Cortex of kidney (tissue), 1 donor: ENCODE measurements at regions not wholly inside any gene's neighbourhood (a gene's known extent, or its start where the extent isn't known, plus 50 kb on each side); places are given as distances from the start of the nearest gene placed in this dataset.
"Not testable (repeated sequence)": the region's sequence is repeated elsewhere in the genome, so short reads cannot be mapped to it uniquely, and the experiment has no call there.

Experiments
- DNase-seq: peaks from one replicate; lab custom pipeline; 2025; lab: John Stamatoyannopoulos, UW

- DNase-seq: not testable (repeated sequence)
Observed at GRCh38 chr14:106722813-106723687, 1196.7 kb downstream of the TMEM121 start.

GRCh38 chr14:106727962-106728361 is 1201.6 kb downstream of the TMEM121 start:
- DNase-seq: not testable (repeated sequence)

- DNase-seq: no peak
Observed at GRCh38 chr14:106728611-106729010, 1202.2 kb downstream of the TMEM121 start.

- no peak for DNase-seq
Observed at GRCh38 chr14:106729551-106729950, 1203.2 kb downstream of the TMEM121 start.

GRCh38 chr14:106733771-106734170 is 1207.4 kb downstream of the TMEM121 start:
- DNase-seq: no peak

- DNase-seq: no peak
Observed at GRCh38 chr14:106737021-106737420, 1210.6 kb downstream of the TMEM121 start.

- DNase-seq: no peak
Observed at GRCh38 chr14:106738075-106738474, 1211.7 kb downstream of the TMEM121 start.

GRCh38 chr14:106738598-106739258 is 1212.3 kb downstream of the TMEM121 start:
- not testable (repeated sequence) for DNase-seq

GRCh38 chr14:106741086-106741827 is 1214.9 kb downstream of the TMEM121 start:
- not testable (repeated sequence) for DNase-seq

GRCh38 chr14:106745016-106745767 is 1218.8 kb downstream of the TMEM121 start:
- not testable (repeated sequence) for DNase-seq

GRCh38 chr14:106750089-106750488 is 1223.7 kb downstream of the TMEM121 start:
- DNase-seq: not testable (repeated sequence)

GRCh38 chr14:106753751-106754150 is 1227.4 kb downstream of the TMEM121 start:
- not testable (repeated sequence) for DNase-seq

GRCh38 chr14:106757444-106757843 is 1231.1 kb downstream of the TMEM121 start:
- DNase-seq: not testable (repeated sequence)

- DNase-seq: not testable (repeated sequence)
Observed at GRCh38 chr14:106761886-106762816, 1235.8 kb downstream of the TMEM121 start.

- not testable (repeated sequence) for DNase-seq
Observed at GRCh38 chr14:106764968-106765369, 1238.6 kb downstream of the TMEM121 start.

- DNase-seq: no peak
Observed at GRCh38 chr14:106766145-106766544, 1239.8 kb downstream of the TMEM121 start.

- DNase-seq: not testable (repeated sequence)
Observed at GRCh38 chr14:106766551-106767277, 1240.3 kb downstream of the TMEM121 start.

GRCh38 chr14:106768230-106768629 is 1241.8 kb downstream of the TMEM121 start:
- not testable (repeated sequence) for DNase-seq

GRCh38 chr14:106768972-106769700 is 1242.8 kb downstream of the TMEM121 start:
- DNase-seq: not testable (repeated sequence)
